ENCODE measurements at regions not wholly inside any gene's neighbourhood (a gene's known extent, or its start where the extent isn't known, plus 50 kb on each side); places are given as distances from the start of the nearest gene placed in this dataset.
A peak's percentile ranks its signal among the peaks of the same experiment; 100 is the strongest.
"Not testable (repeated sequence)": the region's sequence is repeated elsewhere in the genome, so short reads cannot be mapped to it uniquely, and the experiment has no call there.

- no peak for DNase-seq (ENCODE audit: low read depth in 2 of 2)
Measured at GRCh38 chr10:9254353-9254752, 1199.9 kb downstream of the GATA3 start.

DNA sequence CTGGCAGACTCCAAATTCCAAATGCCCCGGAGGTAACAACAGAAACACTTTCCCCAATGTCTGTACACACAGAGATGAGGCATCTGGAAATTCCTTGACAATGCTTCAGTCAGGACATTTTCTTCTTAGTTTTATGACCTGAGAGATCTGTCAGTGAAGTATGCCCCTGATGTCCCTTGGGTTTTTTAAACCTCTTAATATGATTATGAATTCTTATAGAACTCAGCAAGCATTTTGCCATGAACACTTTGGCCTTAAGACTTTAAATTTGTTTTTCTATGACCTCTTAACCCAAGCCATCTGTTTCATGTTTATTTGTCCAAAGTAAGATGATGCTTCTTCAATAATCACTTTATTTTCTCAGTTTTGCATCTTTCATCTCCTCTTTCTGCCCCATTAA lies 1206.2 kb downstream of the GATA3 start:
- no peak for DNase-seq (ENCODE audit: low read depth in 2 of 2)

DNA sequence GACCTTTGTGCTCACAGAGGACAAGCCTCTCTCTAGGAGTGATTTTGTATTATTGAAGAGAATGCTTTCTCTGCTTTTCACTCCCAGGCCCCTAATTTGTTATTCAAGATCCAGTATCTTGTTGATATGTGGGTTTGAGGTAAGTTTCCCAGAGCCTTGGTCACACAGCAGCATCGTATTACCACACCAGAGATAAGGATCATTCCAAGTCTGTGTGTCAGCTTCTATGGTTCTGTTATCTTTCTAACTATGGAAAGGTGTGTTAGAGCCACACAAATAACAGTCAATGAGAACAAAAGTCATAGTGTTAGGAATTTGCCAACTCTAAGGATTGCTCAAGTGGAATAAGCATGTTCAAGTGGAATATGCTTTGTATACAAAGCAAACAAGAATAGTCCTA lies 1208.3 kb downstream of the GATA3 start:
- DNase-seq (ENCODE audit: low read depth in 2 of 2) = no peak

GRCh38 chr10:9268176-9268575 lies 1213.7 kb downstream of the GATA3 start:
- no peak for DNase-seq (ENCODE audit: low read depth in 2 of 2)

- DNase-seq (ENCODE audit: low read depth in 2 of 2) = not testable (repeated sequence)
Measured at GRCh38 chr10:9273126-9273833, 1218.8 kb downstream of the GATA3 start.

GRCh38 chr10:9274206-9274755 lies 1219.8 kb downstream of the GATA3 start:
- no peak for DNase-seq (ENCODE audit: low read depth in 2 of 2)

GRCh38 chr10:9275861-9276260 lies 1221.4 kb downstream of the GATA3 start:
- no peak for DNase-seq (ENCODE audit: low read depth in 2 of 2)

DNA sequence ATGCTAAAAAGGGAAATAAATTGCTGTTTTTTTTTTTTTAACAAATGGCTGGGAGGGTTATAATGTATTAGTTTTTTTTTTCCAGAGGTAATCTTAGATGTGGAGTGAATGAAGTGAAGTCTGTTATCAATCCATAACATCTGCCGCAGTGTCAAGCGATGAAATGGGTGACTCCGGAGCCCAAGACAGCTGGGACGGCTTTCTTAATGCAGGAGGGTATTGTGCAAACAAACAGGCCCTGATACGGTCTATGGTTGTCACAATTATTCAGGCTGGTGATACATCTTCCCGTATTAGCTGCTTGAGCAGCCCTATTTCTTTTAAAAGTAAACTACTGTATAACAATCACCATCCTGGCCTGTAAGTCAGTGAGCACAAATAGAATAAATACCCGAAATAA lies 1231.2 kb downstream of the GATA3 start:
- DNase-seq (ENCODE audit: low read depth in 2 of 2) = no peak

DNA sequence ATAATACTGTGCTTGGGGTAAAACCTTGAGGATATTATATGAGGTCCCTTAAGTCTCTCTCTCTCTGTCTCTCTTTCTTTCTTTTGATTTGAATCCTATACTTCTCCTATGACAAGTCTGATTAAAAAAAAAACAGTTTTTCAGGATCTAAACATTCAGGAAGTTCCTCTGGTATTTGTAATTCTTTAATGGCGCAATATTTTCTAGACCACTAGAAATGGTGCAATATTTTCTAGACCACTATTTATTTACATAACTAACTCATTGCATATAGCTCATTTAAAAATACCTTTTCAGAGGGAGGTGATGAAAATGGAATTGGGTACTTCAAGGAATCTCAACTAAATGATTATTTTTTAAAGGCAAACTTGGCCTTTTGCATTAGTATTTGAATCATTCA lies 1235.3 kb downstream of the GATA3 start:
- DNase-seq (ENCODE audit: low read depth in 2 of 2) = no peak

DNA sequence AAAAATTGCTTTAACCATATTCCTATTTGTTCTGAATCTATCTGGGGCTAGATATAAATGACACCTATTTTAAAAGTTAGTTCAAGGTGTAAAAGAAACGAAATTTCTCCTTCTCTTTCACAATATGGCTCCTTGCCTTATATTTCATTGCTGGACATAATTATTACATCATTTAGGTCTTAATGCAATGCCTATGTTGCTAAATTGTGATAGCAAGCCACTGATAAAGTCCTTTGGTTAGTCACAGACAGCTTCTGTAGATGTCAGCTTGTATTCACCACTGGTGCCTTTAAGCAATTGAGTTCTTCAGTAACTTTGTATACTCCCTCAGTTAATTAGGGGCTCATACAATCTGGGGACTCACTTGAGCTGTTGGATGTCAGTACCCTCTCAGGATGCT lies 1236.6 kb downstream of the GATA3 start:
- no peak for DNase-seq (ENCODE audit: low read depth in 2 of 2)

GRCh38 chr10:9294132-9294663 lies 1239.7 kb downstream of the GATA3 start:
- DNase-seq (ENCODE audit: low read depth in 2 of 2) = no peak

DNA sequence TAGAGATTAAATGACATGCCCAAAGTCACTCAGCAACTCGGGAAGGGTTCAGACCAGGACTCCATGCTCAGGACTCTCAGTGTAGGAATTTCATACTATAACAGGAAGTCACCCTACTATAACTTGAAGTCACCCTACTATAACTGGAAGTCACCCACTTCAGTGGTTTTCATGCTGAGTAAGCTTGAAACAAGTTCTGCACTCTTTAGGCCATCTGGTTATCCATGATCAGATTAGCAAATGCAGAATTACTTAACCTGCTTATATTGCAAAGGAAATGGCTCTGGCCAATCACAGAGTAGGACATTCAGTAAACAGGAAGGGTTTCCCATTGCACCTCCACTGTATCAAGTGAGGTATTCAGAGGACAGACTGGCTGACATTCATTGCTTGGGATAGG lies 1240.4 kb downstream of the GATA3 start:
- DNase-seq (ENCODE audit: low read depth in 2 of 2) = no peak

GRCh38 chr10:9296190-9296589 lies 1241.7 kb downstream of the GATA3 start:
- no peak for DNase-seq (ENCODE audit: low read depth in 2 of 2)

- DNase-seq (ENCODE audit: low read depth in 2 of 2) = no peak
Measured at GRCh38 chr10:9297580-9297979, 1243.1 kb downstream of the GATA3 start.

GRCh38 chr10:9299966-9300365 lies 1245.5 kb downstream of the GATA3 start:
- DNase-seq (ENCODE audit: low read depth in 2 of 2) = no peak

- peak in 1 of 2 donors; percentile 4 for DNase-seq (ENCODE audit: low read depth in 2 of 2)
Measured at GRCh38 chr10:9301148-9301547, 1246.7 kb downstream of the GATA3 start.

DNA sequence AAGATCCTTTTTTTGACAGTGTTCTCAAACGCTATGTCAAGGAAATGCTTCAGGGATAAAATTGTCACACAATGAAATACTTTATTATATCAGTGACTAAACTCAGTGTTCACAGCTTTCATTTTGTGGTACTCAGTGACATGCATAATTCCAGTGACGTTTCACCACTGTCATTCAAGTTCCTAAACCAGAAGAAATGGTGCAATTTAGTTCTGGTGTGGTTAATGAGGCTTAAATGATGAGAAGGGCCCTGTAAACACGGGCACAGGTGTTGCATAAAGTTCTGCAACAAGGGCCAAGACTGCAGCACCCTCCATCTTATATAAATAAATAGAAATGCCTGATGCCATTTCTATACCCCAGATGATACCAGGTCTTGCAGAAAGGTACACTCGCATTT lies 1247.1 kb downstream of the GATA3 start:
- DNase-seq (ENCODE audit: low read depth in 2 of 2) = no peak

GRCh38 chr10:9302140-9302746 lies 1247.8 kb downstream of the GATA3 start:
- DNase-seq (ENCODE audit: low read depth in 2 of 2) = peak; percentile 24 to 62

GRCh38 chr10:9305018-9305655 lies 1250.6 kb downstream of the GATA3 start:
- peak; percentile 14 to 37 for DNase-seq (ENCODE audit: low read depth in 2 of 2)

DNA sequence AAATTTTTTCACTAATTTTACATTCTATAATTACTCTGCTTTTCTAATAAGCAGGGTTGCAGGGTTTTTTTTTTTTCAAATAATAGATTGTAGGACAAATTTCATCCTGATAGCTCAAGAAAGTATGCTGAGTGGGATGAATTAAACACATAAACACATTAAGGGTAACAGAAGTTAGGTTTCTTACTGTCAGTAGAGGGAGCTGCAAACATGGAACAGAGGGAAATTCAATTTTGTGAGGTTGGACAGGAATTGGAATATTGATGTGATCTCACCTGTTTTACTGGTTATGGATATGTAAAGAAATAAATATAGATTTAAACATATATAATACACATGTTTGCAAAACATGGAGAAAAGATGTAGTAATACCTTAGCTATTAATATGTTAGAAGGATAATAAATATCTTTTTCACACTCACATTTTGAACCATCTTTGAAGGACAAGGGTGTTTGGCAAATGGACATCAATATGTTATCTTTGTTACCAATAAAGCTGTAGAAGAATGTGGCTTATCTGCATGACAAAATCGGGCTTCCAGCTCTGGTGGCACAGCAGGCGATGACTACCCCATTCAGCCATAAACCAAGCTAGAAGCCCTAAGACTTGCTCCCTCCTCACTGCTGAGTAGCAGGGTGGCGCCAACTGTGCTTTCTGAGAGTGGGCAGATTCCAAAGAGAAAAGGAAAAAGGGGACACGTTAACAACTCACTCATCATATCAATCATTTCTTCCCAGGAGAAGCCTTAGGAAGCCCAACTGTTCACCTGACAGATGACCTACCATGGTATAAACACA lies 1257.4 kb downstream of the GATA3 start:
- DNase-seq (ENCODE audit: low read depth in 2 of 2) = no peak

DNA sequence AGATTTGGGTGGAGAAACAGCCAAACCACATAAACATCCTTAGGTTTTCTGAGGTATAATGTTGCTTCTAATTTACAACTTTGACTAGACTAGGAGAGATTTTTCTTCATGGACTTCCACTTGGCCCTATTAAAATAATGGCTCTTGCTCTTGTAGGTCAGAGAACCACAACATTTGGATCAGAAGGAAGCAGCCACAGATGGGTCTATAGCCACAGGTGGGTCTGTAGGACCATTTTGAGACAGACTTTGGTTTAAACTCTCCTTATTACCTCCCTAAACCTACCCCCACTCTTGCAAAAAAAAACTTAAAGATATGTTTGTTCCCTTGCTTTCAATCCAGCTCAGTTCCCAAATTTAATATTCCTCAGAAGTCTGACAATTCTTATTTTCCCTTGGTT lies 1260.8 kb downstream of the GATA3 start:
- DNase-seq (ENCODE audit: low read depth in 2 of 2) = no peak

DNA sequence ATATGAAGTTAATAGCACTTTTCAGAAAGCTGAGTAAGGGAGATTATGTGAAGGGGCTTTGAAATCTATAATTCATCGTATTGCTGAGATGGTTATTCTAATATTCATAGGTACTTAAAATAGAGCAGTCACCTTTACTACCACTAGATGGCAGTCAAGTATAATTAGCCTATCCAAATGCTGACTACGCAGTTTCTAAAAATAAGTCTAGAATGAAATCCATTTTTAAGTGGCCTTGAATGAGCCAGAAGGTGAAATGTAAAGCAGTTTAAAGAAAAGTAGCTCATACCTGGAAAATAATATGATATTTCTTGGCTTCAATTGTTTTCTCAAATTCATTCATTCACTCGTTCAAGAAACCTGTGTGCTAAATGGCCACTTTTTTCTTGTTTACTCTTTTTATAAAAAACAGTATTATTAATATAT lies 1277.1 kb downstream of the GATA3 start:
- peak; percentile 50 to 58 for DNase-seq (ENCODE audit: low read depth in 2 of 2)
